Upper lobe of left lung (tissue), 4 donors: ENCODE measurements at regions not wholly inside any gene's neighbourhood (a gene's known extent, or its start where the extent isn't known, plus 50 kb on each side); places are given as distances from the start of the nearest gene placed in this dataset.

ENCODE experiments used
- CTCF ChIP-seq, 6 experiments: fragments of 450-650 bp in 4 of 6; fragments of 200-600 bp in 2 of 6; sonication (generic) in 2 of 6; IDR thresholded peaks; one replicate each; pipeline ENCODE4 v1.5.1; 2016 to 2019; ENCODE audit warnings: antibody characterized with exemption in 6 of 6
- EP300 ChIP-seq, 4 donors: sonication (generic); formaldehyde crosslinking; IDR thresholded peaks; one replicate each; pipeline ENCODE4 v1.5.1; 2017; ENCODE audit warnings: antibody characterized with exemption in 4 of 4, control low read depth in 2 of 4
- POLR2A ChIP-seq, 4 donors: fragments of 450-650 bp; IDR thresholded peaks; one replicate each; pipeline ENCODE4 v1.5.1; 2016 to 2017; ENCODE audit warnings: antibody characterized with exemption in 4 of 4, mild to moderate bottlenecking in 2 of 4

- TF ChIP-seq CTCF (IDR thresholded peaks at IDR 0.05) (no peak), POLR2A (IDR thresholded peaks at IDR 0.05) (no peak), EP300 (IDR thresholded peaks at IDR 0.05) (no peak)
Observed at GRCh38 chr3:87132801-87133200, 94.3 kb upstream of the CHMP2B start.
